ENCODE measurements at regions not wholly inside any gene's neighbourhood (a gene's known extent, or its start where the extent isn't known, plus 50 kb on each side); places are given as distances from the start of the nearest gene placed in this dataset.

DNA sequence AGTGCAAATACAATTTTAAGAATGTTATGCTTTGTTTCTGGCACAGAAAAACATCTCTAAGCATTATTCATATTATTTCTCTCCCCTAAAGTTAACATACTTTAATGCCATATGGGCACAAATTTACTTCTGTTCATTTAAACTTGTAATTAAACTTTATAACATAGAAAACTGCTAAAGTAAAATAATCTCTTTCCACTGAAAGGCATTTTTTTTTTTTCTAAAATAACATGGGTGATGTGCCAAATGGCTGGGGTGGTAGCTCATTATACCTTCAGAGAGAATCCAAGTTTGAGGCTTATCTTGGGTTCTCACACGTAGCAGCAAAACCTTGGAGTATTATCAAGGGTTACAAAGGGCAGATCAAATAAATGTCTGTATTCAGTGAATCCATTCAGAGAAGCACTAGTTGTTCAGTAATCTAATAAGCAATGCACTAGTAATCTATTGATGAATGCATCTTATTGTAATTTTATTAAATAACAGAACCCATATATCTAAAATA, 257.6 kb upstream of the POU5F2 start:
- DNase-seq (ENCODE audit: low spot score) (no peak), ATAC-seq (no peak), FAIRE-seq (no peak)
- ChIA-PET POLR2A (no interaction called here), CTCF (ENCODE audit: low intra/inter-chr PET ratio, low total read pairs) (no interaction called here)
- Histone ChIP-seq H3K27ac (ENCODE audit: extremely low read length, insufficient read depth, low read length) (no peak overlapping the region), H3K4me3 (replicated peaks in 1 of 3; ENCODE audit: insufficient read depth in 1 of 3, low read depth in 2 of 3, low read length in 3 of 3) (no peak overlapping the region), H3K4me1 (ENCODE audit: insufficient read depth, low read length) (no peaks in the 10 kb centered on the region), H3K27me3 (ENCODE audit: control insufficient read depth in 1 of 2, insufficient read depth in 2 of 2, low read length in 2 of 2) (no peaks in the 10 kb centered on the region), H3K36me3 (replicated peaks in 1 of 2; ENCODE audit: control insufficient read depth in 1 of 2, insufficient read depth in 2 of 2, low read length in 2 of 2) (no peaks in the 10 kb centered on the region), H3K9me3 (ENCODE audit: low read length) (peaks cover 9% of the 10 kb centered on the region; the same call in 1 of the 2 replicates), H3K79me2 (ENCODE audit: insufficient read depth, low read length) (no peaks in the 10 kb centered on the region), H3K4me2 (ENCODE audit: low read depth, low read length) (no peak overlapping the region), H2AFZ (ENCODE audit: low read length) (no peak overlapping the region), H4K20me1 (ENCODE audit: insufficient read depth, low read length) (no peaks in the 10 kb centered on the region), H3K9ac (ENCODE audit: insufficient read depth, low read depth, low read length) (no peak overlapping the region)
- no peak for TF ChIP-seq HIVEP1 (CRISPR knock-in tag; IDR thresholded peaks at IDR 0.05)
- TF ChIP-seq, protein P1, sequence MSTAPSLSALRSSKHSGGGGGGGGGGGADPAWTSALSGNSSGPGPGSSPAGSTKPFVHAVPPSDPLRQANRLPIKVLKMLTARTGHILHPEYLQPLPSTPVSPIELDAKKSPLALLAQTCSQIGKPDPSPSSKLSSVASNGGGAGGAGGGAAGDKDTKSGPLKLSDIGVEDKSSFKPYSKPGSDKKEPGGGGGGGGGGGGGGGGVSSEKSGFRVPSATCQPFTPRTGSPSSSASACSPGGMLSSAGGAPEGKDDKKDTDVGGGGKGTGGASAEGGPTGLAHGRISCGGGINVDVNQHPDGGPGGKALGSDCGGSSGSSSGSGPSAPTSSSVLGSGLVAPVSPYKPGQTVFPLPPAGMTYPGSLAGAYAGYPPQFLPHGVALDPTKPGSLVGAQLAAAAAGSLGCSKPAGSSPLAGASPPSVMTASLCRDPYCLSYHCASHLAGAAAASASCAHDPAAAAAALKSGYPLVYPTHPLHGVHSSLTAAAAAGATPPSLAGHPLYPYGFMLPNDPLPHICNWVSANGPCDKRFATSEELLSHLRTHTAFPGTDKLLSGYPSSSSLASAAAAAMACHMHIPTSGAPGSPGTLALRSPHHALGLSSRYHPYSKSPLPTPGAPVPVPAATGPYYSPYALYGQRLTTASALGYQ (CRISPR knock-in tag; IDR thresholded peaks at IDR 0.05) = no peak
- TF ChIP-seq, protein P2, sequence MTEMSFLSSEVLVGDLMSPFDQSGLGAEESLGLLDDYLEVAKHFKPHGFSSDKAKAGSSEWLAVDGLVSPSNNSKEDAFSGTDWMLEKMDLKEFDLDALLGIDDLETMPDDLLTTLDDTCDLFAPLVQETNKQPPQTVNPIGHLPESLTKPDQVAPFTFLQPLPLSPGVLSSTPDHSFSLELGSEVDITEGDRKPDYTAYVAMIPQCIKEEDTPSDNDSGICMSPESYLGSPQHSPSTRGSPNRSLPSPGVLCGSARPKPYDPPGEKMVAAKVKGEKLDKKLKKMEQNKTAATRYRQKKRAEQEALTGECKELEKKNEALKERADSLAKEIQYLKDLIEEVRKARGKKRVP (CRISPR knock-in tag; IDR thresholded peaks at IDR 0.05) = no peak
- TF ChIP-seq ZBTB7B (CRISPR knock-in tag; IDR thresholded peaks at IDR 0.05) = no peak
- no peak for TF ChIP-seq CENPX (CRISPR knock-in tag; IDR thresholded peaks at IDR 0.05)
- no peak for TF ChIP-seq ZNF703 (CRISPR knock-in tag; IDR thresholded peaks at IDR 0.05; ENCODE audit: borderline replicate concordance)
- TF ChIP-seq ZNF564 (CRISPR knock-in tag; IDR thresholded peaks at IDR 0.05) = no peak
- TF ChIP-seq FOXK1 (CRISPR knock-in tag; IDR thresholded peaks at IDR 0.05; ENCODE audit: borderline replicate concordance, low read depth) = no peak
- TF ChIP-seq ZNF333 (CRISPR knock-in tag; IDR thresholded peaks at IDR 0.05; ENCODE audit: borderline replicate concordance) = no peak
- TF ChIP-seq MATR3 (CRISPR knock-in tag; IDR thresholded peaks at IDR 0.05) = no peak
- TF ChIP-seq RFX5 (IDR thresholded peaks at IDR 0.05; ENCODE audit: low read depth, low read length) = no peak
- TF ChIP-seq ZNF292 (CRISPR knock-in tag; IDR thresholded peaks at IDR 0.05; ENCODE audit: borderline replicate concordance, low read depth) = no peak
- no peak for TF ChIP-seq NR1H2 (CRISPR knock-in tag; IDR thresholded peaks at IDR 0.05; ENCODE audit: borderline replicate concordance, low read depth)
- no peak for TF ChIP-seq ZNF7 (CRISPR knock-in tag; IDR thresholded peaks at IDR 0.05)
- no peak for TF ChIP-seq ZNF879 (CRISPR knock-in tag; IDR thresholded peaks at IDR 0.05)
- no peak for TF ChIP-seq ZNF207 (IDR thresholded peaks at IDR 0.05; ENCODE audit: borderline replicate concordance)
- intact Hi-C loops (cut with micrococcal nuclease; ENCODE audit: unreplicated experiment) (no loop called here), in situ Hi-C loops (cut with HindIII; ENCODE audit: extremely low pct_ligation_motif_present, low pct_unique_long_range_greater_than_20kb) (no loop called here)
- no TSS peak for BruUV-seq (replicated peaks)
- 92% methylated on average over 1 of the region's 1 CpG for WGBS (ENCODE audit: low lambda C conversion rate)

Data from HepG2 (cell line).